A204.1 (cell line): ENCODE measurements at regions not wholly inside any gene's neighbourhood (a gene's known extent, or its start where the extent isn't known, plus 50 kb on each side); places are given as distances from the start of the nearest gene placed in this dataset.
"Not testable (repeated sequence)": the region's sequence is repeated elsewhere in the genome, so short reads cannot be mapped to it uniquely, and the experiment has no call there.

Experiments used
- FAIRE-seq: peaks from 2 replicates; lab custom pipeline; 2012; peaks lifted over from hg19 to GRCh38; lab: Jason Lieb, UNC

DNA sequence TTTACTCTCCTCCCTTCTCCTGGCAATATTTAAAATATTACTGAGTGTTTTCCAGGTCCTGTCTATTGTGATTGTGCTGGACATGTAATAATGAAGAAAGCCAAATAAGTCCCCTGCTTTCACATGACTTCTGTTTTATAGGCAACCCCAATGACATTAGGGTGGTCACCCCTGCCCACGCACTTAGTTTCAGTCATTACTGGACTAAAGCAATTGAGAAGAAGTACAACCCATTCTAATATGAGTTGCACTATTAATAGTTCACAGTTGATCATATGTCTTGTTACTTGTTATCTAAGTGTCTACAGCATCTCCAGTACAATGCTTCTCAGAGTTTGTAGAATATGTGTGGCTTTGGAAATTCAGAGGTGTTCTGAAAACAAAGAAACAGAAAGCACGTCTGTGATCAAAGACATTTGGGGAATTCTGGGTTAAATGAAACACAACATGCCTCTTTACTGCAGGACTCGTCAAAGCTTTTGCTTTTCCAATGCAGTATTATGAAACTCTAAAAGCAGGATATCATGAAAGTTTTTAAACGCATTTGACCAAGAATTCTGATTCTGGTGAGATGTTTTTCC, 789.5 kb downstream of the DHX35 start:
- FAIRE-seq = no peak

- no peak for FAIRE-seq
Measured at GRCh38 chr20:39745380-39745779, 783.2 kb downstream of the DHX35 start.

- FAIRE-seq = no peak
Measured at GRCh38 chr20:39738651-39739050, 776.5 kb downstream of the DHX35 start.

GRCh38 chr20:39736434-39737327, 774.5 kb downstream of the DHX35 start:
- no peak for FAIRE-seq

GRCh38 chr20:39725513-39725912, 763.4 kb downstream of the DHX35 start:
- FAIRE-seq = not testable (repeated sequence)

DNA sequence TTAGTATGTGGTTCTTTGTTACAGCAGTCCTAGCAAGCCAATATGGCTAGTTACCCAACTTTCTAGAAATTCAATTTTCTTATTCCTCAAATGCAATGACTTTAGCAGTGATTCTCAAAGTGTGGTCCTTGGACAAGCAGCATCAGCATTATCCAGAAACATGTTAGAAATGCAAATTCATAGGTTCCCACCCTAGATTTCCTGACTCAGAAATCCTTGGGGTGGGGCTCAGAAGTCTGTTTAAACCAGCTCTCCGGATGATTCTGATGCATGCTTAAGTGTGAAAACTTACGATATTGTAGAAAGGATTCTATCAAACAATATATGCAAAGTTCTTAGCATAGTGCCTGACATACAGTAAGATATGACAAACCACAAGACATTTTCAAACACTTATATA, 757.1 kb downstream of the DHX35 start:
- no peak for FAIRE-seq

- FAIRE-seq = no peak
Measured at GRCh38 chr20:39717936-39718335, 755.8 kb downstream of the DHX35 start.

DNA sequence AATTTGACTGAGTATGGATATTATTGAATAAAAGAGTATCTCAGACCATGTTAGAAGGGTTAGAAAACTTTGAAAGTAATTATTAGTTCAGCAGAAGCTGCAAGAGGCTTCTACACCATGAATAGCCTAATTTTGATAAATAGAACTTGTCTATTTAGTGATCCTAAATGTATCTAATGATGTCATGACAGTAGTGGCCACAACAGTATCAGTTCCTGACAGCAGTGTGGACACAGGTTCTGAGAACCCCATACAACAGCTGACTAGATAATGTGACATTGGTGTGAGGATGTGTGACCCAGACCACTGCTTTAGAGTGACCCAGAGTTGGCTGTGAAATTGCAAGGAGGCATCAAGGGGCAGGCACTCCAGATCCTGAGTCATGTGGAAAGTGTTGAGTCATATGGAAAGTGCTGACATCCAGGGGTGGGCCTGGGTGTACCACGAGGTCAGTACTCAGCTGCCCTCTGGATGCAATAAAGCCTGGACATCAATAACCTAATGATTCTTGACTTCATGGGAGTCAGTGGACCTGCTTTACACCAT, 754.7 kb downstream of the DHX35 start:
- FAIRE-seq = no peak

- no peak for FAIRE-seq
Measured at GRCh38 chr20:39713076-39713840, 751.1 kb downstream of the DHX35 start.

- no peak for FAIRE-seq
Measured at GRCh38 chr20:39706184-39706663, 744.1 kb downstream of the DHX35 start.

GRCh38 chr20:39705032-39705431, 742.9 kb downstream of the DHX35 start:
- FAIRE-seq = no peak

DNA sequence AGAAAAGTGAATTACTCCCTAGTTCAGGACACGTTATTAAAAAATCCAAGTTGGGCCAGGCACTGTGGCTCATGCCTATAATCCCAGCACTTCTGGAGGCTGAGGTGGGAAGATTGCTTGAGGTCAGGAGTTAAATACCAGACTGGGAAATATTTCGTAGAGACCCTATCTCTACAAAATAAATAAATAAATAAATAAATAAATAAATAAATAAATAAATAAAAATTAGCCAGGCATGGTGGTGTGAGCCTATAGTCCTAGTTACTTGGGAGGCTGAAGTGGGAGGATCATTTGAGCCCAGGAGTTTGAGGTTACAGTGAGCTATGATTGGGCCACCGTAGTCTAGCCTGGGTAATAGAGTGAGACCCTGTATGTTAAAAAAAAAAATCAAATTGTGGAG, 741.2 kb downstream of the DHX35 start:
- FAIRE-seq = not testable (repeated sequence)

DNA sequence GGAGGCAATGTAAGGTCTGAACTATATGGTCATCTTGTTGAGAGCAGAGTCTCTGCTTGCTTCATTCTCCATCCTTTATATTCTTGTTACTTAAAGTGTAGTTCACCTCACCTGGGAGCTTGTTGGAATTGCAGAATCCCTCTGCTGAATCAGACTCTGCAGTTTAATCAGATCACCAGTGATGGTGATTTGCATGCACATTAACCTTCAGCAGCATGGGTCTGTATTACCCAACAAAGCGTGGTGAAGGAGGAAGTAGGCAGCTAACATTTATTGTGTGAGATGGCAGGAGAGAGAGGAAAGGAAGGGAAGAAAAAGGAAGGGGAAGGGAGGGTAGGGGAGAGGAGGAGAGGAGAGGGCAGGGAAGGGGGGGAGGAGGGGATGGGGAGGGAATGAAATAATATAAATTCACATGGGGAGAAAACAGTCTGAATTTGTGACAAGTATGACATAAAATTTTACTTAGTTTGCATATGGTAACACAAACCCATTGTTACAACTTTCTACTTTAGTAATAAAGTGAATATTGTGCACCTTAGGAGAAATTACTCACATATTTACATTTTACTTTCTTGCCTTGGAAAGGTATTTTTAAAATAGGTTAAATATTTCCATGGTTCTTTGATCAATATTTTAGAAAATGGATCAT, 740.7 kb downstream of the DHX35 start:
- FAIRE-seq = no peak

DNA sequence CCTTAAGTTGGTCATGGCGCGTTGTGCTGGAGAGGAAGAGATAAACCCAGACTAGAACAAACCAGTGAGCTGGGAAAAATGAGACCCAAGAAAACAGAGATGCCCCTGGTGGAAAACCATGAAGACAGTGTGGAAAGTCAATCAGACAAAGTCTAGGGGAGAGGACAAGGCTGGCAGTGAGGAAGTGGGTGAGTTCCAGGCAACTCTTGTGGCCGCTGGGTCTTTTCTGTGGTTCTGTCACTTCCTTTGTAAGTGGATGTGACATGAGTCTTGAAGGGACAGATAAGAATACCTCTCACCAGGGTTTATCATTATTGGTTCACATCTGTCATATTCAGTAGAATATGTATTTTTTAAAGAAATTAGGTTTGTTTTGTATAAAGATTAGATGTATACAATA, 738.4 kb downstream of the DHX35 start:
- no peak for FAIRE-seq

GRCh38 chr20:39699166-39699725, 737.1 kb downstream of the DHX35 start:
- no peak for FAIRE-seq

DNA sequence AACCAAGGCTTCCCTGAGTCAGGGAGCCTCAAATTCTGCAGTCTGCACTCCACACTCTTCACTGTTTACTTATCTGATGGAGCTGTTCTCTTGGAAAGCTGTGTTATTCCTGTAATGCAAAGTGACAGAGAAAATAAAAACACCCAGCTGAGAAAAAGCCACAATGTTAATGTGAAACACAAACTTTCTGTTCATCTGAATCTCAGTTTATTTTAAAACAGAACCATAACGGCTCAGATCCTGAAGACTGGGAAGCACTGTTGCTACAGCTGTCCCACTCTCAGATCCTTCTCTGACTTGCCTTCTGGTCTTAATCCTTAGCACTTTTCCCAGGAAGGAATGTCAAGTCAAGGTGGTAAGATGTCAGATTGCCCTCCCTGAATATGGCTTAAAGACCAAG, 736.6 kb downstream of the DHX35 start:
- FAIRE-seq = no peak

DNA sequence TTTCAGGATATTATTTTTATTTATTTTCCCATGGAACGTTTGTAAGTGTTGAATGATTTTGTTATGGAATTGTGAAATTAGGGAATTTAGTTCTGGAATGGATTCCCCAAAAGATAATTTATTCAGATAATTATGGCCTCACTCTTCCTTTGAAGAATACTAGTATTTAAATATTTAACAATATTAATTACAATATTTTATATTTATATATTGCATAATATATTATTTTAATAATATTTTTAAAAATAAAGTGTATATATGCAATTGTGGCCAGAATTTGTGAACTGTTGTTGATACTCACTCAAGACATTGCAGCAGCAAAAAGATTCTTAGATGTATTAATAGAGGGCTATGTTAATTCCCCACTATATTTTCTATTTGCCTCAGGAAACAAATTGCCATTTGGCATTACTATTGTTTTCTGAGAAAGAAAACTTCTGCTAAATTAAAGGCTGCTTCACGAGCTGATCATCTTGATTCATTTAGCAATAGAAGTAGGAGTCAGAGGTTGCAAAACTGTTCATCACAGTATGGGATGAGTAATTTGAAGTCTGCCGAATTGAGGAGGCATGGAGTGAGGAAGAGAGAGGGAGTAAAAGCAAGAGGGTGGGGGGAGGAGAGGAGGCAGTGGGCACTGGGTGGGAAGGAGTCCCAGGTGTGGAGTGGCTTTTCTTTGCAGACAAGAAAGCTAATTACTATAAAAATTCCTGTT, 729.2 kb downstream of the DHX35 start:
- FAIRE-seq = no peak

DNA sequence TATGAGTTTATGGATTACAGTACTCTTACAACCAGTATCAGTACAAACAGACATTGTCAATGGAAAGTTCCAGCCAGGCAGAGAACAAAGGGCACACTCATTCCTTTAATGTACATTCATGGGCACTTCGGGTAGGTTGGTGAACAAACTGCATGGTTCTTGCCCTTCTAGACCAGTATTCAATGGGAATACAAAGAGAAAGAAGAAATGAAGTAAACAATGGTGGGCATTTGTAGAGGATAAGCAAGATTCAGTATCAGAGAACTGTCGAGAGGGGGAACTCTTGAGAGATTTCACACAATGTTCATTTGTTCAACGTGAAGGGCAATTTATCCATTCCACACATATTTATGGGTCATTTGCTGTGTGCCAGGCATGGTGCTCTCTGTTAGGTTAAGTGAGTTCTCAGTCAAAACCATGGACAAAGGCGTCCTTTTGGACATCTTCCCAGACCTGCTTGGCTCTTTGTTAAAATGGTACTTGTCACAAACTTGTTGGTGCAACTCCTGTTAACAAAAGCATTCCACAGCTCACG, 714.8 kb downstream of the DHX35 start:
- FAIRE-seq = no peak

DNA sequence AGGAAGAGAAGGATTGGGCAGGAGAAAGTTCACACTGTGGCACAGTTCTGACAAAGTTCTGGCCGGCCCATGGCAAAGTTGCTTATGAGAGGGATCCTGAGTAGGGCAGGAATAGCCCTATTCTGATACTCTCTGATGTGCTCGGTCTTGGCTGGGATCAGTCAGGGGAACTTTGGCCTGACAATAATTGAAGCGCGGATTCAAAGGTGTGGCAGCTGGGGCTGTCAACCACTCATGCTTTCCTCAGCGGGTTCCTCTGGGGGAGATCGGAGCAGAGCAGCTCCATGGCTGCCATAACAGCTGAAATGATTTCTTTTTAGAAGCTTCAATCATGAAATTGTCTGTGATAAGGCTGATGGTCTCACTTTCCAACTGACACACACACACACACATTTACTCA, 714.1 kb downstream of the DHX35 start:
- FAIRE-seq = no peak

DNA sequence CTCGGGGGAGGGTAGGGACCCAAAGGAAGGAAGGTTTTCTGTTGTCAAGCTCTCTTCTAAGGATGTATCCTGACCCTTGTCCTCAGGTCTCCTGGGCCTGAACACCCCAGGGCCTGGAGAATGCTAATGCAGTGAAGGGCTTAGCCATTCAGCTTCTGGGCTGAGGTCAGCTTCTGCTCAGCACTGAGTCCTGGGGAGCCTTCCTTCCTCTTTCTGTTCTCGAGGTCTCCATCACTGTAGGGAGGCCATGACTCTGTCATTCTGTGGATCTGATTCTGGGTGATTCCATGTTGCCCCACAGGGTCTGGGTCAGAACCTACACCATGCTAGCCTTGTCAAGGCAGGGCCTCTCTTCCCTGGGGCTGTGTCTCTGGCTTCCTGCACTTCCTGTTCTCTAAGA, 712.7 kb downstream of the DHX35 start:
- FAIRE-seq = no peak

DNA sequence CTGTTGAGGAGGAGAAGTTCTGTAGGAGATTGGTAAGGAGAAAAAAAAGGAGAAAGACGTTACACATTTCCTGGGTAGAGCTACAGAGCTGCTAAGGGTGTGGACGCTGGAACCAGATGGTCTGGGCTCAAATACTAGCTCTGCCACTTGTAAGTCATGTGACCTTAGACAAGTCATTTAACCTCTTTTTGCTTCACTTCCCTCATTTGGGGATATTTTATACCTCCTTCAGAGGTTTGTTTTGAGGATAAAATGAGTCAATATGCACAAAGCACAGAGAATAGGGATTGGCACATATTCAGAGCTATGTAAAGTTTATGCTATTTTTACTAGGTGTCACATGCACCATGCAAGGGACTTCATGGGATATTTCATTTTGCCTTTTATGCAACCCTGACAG, 708.8 kb downstream of the DHX35 start:
- FAIRE-seq = no peak
